ENCODE measurements at regions not wholly inside any gene's neighbourhood (a gene's known extent, or its start where the extent isn't known, plus 50 kb on each side); places are given as distances from the start of the nearest gene placed in this dataset.

GRCh38 chr5:114152656-114153360, 209.1 kb upstream of the KCNN2 start:
- Histone ChIP-seq H2BK120ac (ENCODE audit: low read depth, low read length) (no peak overlapping the region), H3K18ac (ENCODE audit: low read depth, low read length) (no peak overlapping the region), H2AFZ (replicated peaks; ENCODE audit: low read length, poor library complexity) (no peak overlapping the region), H2AK5ac (ENCODE audit: low read depth, low read length) (no peak overlapping the region), H2AK9ac (replicated peaks; ENCODE audit: low read depth, low read length, poor library complexity) (no peak overlapping the region), H2BK20ac (ENCODE audit: low read depth, low read length) (no peak overlapping the region), H4K91ac (ENCODE audit: insufficient read depth, low read depth, low read length) (no peak overlapping the region), H3K56ac (ENCODE audit: extremely low read depth, insufficient read depth, low read length) (no peak overlapping the region), H2BK15ac (ENCODE audit: low read depth, low read length) (no peak overlapping the region), H3K4me3 (ENCODE audit: insufficient read depth, low read depth, low read length) (no peak overlapping the region), H3K27me3 (ENCODE audit: control insufficient read depth, insufficient read depth, low read length) (no peaks in the 10 kb centered on the region), H3K79me1 (ENCODE audit: low read depth in 1 of 2, low read length in 2 of 2) (no peaks in the 10 kb centered on the region), H3K4me1 (ENCODE audit: control insufficient read depth, insufficient read depth, low read length) (no peaks in the 10 kb centered on the region), H3K14ac (replicated peaks; ENCODE audit: low read depth, low read length) (no peak overlapping the region), H3K36me3 (ENCODE audit: control insufficient read depth, insufficient read depth, low read length) (no peaks in the 10 kb centered on the region), H3K4ac (ENCODE audit: low read depth, low read length) (no peak overlapping the region), H3K9ac (ENCODE audit: low read depth, low read length) (no peak overlapping the region), H2BK5ac (ENCODE audit: low read depth, low read length, poor library complexity, severe bottlenecking) (no peak overlapping the region), H3K27ac (ENCODE audit: insufficient read depth, low read length) (no peak overlapping the region), H4K5ac (ENCODE audit: low read depth, low read length) (no peak overlapping the region), H3K9me1 (ENCODE audit: insufficient read depth, low read length) (no peaks in the 10 kb centered on the region), H3K23ac (ENCODE audit: low read depth, low read length) (no peak overlapping the region), H4K20me1 (ENCODE audit: insufficient read depth, low read length) (no peaks in the 10 kb centered on the region), H3K4me2 (ENCODE audit: low read depth, low read length) (no peak overlapping the region), H4K8ac (ENCODE audit: low read depth in 2 of 2, low read length in 2 of 2) (no peak overlapping the region), H3K9me3 (ENCODE audit: control insufficient read depth, insufficient read depth, low read length) (peaks cover 4% of the 10 kb centered on the region)
- TF ChIP-seq RCOR1 (IDR thresholded peaks at IDR 0.05; ENCODE audit: insufficient replicate concordance, low read length) (no peak), BHLHE40 (IDR thresholded peaks at IDR 0.05; ENCODE audit: low read depth, low read length) (0 out of 2 replicates have a peak, but pooled peaks have one; percentile 39)
- 71% methylated on average over 4 of the region's 8 CpGs; no CpG with 5 or more reads in 1 of the 2 experiments for WGBS, 2 experiments (ENCODE audit: extremely low coverage in 2 of 2, insufficient read length in 1 of 2)
- intact Hi-C loops (cut with micrococcal nuclease) = no loop called here
- ATAC-seq (ENCODE audit: low read depth) (no peak), DNase-seq (peak; percentile 53)
- in situ Hi-C loops (cut with MboI; ENCODE audit: low sequenced_read_pairs) = no loop called here
- dilution Hi-C loops (cut with HindIII; ENCODE audit: low sequenced_read_pairs, unreplicated experiment) = no loop called here
- no TSS peak for BruUV-seq (replicated peaks)
- ChIA-PET POLR2A (ENCODE audit: unreplicated experiment) (no interaction called here), CTCF (no interaction called here)
